Panc1 (cell line): ENCODE measurements at regions not wholly inside any gene's neighbourhood (a gene's known extent, or its start where the extent isn't known, plus 50 kb on each side); places are given as distances from the start of the nearest gene placed in this dataset.

Experiments
- ATAC-seq: fragments of 200-7000 bp; cut with Tn5 transposase; 2 replicates; pipeline ENCODE4 v1.9.1; 2020; ENCODE audit warnings: mild to moderate bottlenecking, moderate library complexity
- BruUV-seq: library from RNA; stranded (reverse); fragments of 400-500 nt; replicated peaks from 2 replicates; lab custom pipeline; 2021; lab: Mats Ljungman, UMichigan
- CTCF ChIA-PET: fragments of 300-600 bp; sonication (Branson Sonifier 250); formaldehyde crosslinking; loops from one replicate; lab custom pipeline; 2022; ENCODE audit warnings: antibody characterized with exemption; lab: Charles Lee
- POLR2A ChIA-PET: fragments of 300-600 bp; sonication (Branson Sonifier 250); formaldehyde crosslinking; loops from one replicate; lab custom pipeline; 2022; ENCODE audit warnings: antibody characterized with exemption; lab: Charles Lee
- DNase-seq: peaks from one replicate; pipeline ENCODE4 v3.0.0-alpha.2; 2010; ENCODE audit warnings: low read depth, low spot score
- H3K27ac ChIP-seq: 2 replicates; pipeline ENCODE4 v1.5.1; 2011; ENCODE audit warnings: mild to moderate bottlenecking, low read length, inconsistent platforms
- H3K27me3 ChIP-seq: fragments of 200-500 bp; sonication (Bioruptor generic); 2 replicates; pipeline ENCODE4 v1.6.0; 2014; ENCODE audit warnings: low read length, inconsistent platforms; ENCODE audit not compliant: control insufficient read depth, insufficient read depth
- H3K36me3 ChIP-seq: fragments of 200-500 bp; sonication (Bioruptor generic); 2 replicates; pipeline ENCODE4 v1.5.1; 2014; ENCODE audit warnings: inconsistent platforms, mild to moderate bottlenecking, low read length, moderate library complexity; ENCODE audit not compliant: control insufficient read depth, insufficient read depth
- H3K4me1 ChIP-seq: 2 replicates; pipeline ENCODE4 v1.5.1; 2011; ENCODE audit warnings: inconsistent platforms, mild to moderate bottlenecking, low read length, moderate library complexity; ENCODE audit not compliant: control insufficient read depth, insufficient read depth
- H3K4me3 ChIP-seq, 2 experiments: 2 replicates each; pipeline ENCODE4 v1.5.1; 2011 to 2012; ENCODE audit warnings: low read depth in 2 of 2, low read length in 2 of 2, mild to moderate bottlenecking in 2 of 2, inconsistent platforms in 1 of 2, moderate library complexity in 1 of 2
- H3K9me3 ChIP-seq: fragments of 200-500 bp; sonication (Bioruptor generic); 2 replicates; pipeline ENCODE4 v1.5.1; 2014; ENCODE audit warnings: low read depth, mild to moderate bottlenecking, inconsistent platforms, low read length, moderate library complexity; ENCODE audit not compliant: control insufficient read depth, insufficient read depth
- POLR2AphosphoS5 ChIP-seq: IDR thresholded peaks from 2 replicates; pipeline ENCODE4 v1.6.1; 2012; ENCODE audit warnings: mild to moderate bottlenecking, low read depth, low read length, moderate library complexity
- SIN3A ChIP-seq: IDR thresholded peaks from 2 replicates; pipeline ENCODE4 v1.6.1; 2012; ENCODE audit warnings: low read depth, mild to moderate bottlenecking, low read length, moderate library complexity, borderline replicate concordance; ENCODE audit not compliant: insufficient read depth
- TCF7L2 ChIP-seq: IDR thresholded peaks from 2 replicates; pipeline ENCODE4 v1.6.1; 2011; ENCODE audit warnings: mild to moderate bottlenecking, low read depth, low read length, inconsistent platforms
- in situ Hi-C: cut with HindIII; loops from 2 replicates; pipeline ENCODE4 v1.10.0; 2016; ENCODE audit warnings: low sequenced_read_pairs, low pct_unique_long_range_greater_than_20kb
- intact Hi-C: fragments of 100-400 bp; cut with micrococcal nuclease; formaldehyde crosslinking; loops from one replicate; pipeline ENCODE4 v1.10.0; 2022; ENCODE audit not compliant: unreplicated experiment
- TF ChIP-seq, protein P1 (sequence below): fragments of 450-650 bp; IDR thresholded peaks from 2 replicates; pipeline ENCODE4 v1.5.1; 2017; ENCODE audit warnings: mild to moderate bottlenecking
- TF ChIP-seq, protein P2 (sequence below), 2 experiments: IDR thresholded peaks; 2 replicates each; pipeline ENCODE4 v1.6.1; 2011 to 2012; ENCODE audit warnings: low read depth in 2 of 2, control low read depth in 1 of 2, low read length in 1 of 2, mild to moderate bottlenecking in 1 of 2, moderate library complexity in 1 of 2; ENCODE audit not compliant: insufficient read depth in 1 of 2

DNA sequence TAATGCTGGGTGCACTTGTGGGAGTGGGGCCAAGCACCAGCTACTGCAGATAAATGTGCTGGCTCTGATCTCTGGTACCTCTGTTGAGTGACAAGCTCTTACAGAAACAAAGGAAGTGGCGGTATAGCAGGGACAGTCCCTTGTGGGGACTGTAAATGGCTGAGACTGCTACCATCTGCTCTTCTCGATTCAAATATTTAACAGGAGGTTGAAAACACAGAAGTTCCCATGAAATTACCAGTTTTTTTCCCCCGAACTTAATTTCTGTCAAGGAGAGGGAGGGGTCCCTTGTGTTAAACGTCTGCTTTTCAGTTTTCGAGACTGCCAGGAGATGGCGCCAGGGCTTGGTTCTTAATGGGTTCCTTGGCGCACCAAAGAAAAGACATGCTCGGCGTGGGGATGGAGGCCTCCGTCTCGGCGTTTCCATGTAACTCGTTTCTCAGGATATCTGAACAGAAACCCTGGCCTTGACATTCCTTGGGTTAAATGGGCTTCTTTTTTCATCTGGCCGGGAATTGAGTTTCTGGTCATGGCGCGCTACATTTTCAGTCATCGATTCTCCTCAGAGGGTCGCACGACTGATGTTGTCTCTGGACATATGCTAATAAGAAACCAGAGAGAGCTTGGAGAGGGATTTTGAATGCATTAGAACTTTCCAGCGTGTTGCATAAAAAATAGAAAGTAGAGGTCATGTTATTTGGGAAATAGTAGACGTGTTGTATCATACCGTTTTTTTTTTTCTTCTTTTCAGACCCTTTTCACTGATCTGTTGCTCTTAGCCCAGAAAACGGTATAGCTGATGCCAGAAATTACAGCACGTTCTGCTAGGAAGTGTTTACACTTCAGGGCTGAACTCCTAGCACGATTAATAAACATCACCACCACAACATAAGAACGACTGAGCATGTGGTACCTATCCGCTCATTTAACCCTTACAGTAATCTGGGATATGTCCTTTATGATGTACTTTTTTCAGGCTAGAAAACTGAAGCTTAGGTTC, 64.0 kb downstream of the CARTPT start:
- in situ Hi-C loops = no loop called here
- BruUV-seq = no TSS peak
- ChIA-PET POLR2A (no interaction called here), CTCF (interaction anchor here (0.6 to 1.0 kb wide), 2 partner anchors 347 to 525 kb away, joined by 3 to 4 read pairs; no protein-coding TSS in a partner anchor)
- intact Hi-C loops = loop anchor here (2.0 to 10.0 kb wide), 4 partner anchors 122 to 526 kb away; partner anchors contain the start of gene MAP1B
- TF ChIP-seq SIN3A (no peak), POLR2AphosphoS5 (no peak)
- TF ChIP-seq, protein P1, sequence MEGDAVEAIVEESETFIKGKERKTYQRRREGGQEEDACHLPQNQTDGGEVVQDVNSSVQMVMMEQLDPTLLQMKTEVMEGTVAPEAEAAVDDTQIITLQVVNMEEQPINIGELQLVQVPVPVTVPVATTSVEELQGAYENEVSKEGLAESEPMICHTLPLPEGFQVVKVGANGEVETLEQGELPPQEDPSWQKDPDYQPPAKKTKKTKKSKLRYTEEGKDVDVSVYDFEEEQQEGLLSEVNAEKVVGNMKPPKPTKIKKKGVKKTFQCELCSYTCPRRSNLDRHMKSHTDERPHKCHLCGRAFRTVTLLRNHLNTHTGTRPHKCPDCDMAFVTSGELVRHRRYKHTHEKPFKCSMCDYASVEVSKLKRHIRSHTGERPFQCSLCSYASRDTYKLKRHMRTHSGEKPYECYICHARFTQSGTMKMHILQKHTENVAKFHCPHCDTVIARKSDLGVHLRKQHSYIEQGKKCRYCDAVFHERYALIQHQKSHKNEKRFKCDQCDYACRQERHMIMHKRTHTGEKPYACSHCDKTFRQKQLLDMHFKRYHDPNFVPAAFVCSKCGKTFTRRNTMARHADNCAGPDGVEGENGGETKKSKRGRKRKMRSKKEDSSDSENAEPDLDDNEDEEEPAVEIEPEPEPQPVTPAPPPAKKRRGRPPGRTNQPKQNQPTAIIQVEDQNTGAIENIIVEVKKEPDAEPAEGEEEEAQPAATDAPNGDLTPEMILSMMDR = peak; percentile 92
- H3K27me3 ChIP-seq = peaks cover 7% of the 10 kb centered on the region; the same call in 1 of the 2 replicates
- H3K4me3 ChIP-seq = peak overlapping the region in 1 of 2 experiments; percentile 26; a peak in 2 of 4 replicates
- ATAC-seq (peak; percentile 94), DNase-seq (peak; percentile 47)
- 0 out of 2 replicates have a peak, but pooled peaks cover 3% of the 10 kb centered on the region for H3K4me1 ChIP-seq
- no peak overlapping the region for H3K27ac ChIP-seq
- H3K36me3 ChIP-seq = no peaks in the 10 kb centered on the region
- H3K9me3 ChIP-seq = no peaks in the 10 kb centered on the region

DNA sequence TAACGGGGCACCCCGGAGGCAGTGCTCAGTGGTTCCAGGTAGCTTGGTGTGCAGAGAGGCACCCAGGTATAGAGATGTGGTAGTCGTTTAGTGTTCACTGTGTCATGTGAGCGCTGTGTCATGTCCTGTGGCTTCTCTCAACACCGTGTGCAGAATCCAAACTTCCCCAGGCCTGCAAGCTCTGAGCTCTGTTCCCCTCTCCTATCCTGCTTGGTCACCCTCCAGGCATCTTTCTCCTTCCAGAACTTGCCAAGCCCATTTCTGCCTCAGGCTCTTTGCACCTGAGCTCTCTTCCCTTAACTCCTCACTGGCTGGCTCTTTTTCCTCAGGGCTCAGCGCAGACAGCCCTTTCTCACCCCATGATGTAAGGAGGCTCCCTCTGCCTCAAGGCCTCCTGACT, 64.8 kb downstream of the CARTPT start:
- in situ Hi-C loops (no loop called here), intact Hi-C loops (loop anchor here (2.0 to 10.0 kb wide), 4 partner anchors 121 to 525 kb away; partner anchors contain the start of gene MAP1B)
- ATAC-seq = no peak
- H3K4me1 ChIP-seq = 0 out of 2 replicates have a peak, but pooled peaks cover 3% of the 10 kb centered on the region
- H3K27me3 ChIP-seq = peaks cover 9% of the 10 kb centered on the region
- H3K9me3 ChIP-seq = no peaks in the 10 kb centered on the region
- BruUV-seq = no TSS peak
- ChIA-PET CTCF (interaction anchor here (0.6 to 1.0 kb wide), 3 partner anchors 325 to 524 kb away, joined by 3 to 4 read pairs (median 4); no protein-coding TSS in a partner anchor), POLR2A (no interaction called here)
- TF ChIP-seq, protein P1 = no peak
- TF ChIP-seq POLR2AphosphoS5 = no peak
- no peak for TF ChIP-seq SIN3A
- H3K4me3 ChIP-seq = no peak overlapping the region
- no peak for DNase-seq
- H3K36me3 ChIP-seq = no peaks in the 10 kb centered on the region
- H3K27ac ChIP-seq = no peak overlapping the region

DNA sequence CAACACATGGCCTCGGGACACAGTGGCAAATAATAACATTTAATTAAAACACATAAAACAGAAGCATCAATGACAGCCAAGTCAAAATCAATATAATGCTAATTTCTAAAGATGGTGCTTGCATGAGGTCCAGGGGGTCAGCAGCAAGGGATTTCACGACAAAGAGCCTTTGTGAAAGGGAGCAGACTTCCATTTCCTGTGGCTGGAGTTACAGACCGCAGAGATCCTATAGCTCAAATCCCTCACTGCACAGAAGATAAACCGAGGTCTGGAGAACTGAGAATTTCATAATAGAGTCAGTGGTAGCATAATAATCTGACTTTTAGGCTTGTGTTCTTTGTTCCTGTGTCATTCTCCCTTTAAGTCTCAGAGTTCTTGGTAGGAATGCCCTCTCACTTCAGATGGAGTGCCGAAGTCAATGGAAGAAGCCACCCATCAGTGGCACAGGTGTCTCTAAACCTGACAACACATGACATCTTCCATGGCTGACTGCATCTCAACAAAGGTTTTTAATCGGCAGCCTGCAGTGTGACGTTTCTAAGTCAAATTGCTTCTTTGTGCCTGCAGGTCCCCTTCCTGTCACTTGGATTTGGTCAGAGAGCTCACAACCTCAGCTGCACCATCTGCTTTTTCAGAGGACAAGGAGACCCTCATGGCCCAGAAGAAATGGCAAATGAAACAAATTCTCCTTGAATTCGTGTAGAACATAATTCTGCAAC, 67.4 kb downstream of the CARTPT start:
- Histone ChIP-seq H3K36me3 (no peaks in the 10 kb centered on the region), H3K4me3 (no peak overlapping the region), H3K9me3 (no peaks in the 10 kb centered on the region), H3K27ac (no peak overlapping the region), H3K27me3 (peaks cover 11% of the 10 kb centered on the region), H3K4me1 (0 out of 2 replicates have a peak, but pooled peaks cover 3% of the 10 kb centered on the region)
- intact Hi-C loops = loop anchor here (10.0 kb wide), 2 partner anchors 118 to 318 kb away; partner anchors contain the start of gene MAP1B
- TF ChIP-seq, protein P1 = no peak
- no peak for TF ChIP-seq SIN3A
- TF ChIP-seq, protein P2, sequence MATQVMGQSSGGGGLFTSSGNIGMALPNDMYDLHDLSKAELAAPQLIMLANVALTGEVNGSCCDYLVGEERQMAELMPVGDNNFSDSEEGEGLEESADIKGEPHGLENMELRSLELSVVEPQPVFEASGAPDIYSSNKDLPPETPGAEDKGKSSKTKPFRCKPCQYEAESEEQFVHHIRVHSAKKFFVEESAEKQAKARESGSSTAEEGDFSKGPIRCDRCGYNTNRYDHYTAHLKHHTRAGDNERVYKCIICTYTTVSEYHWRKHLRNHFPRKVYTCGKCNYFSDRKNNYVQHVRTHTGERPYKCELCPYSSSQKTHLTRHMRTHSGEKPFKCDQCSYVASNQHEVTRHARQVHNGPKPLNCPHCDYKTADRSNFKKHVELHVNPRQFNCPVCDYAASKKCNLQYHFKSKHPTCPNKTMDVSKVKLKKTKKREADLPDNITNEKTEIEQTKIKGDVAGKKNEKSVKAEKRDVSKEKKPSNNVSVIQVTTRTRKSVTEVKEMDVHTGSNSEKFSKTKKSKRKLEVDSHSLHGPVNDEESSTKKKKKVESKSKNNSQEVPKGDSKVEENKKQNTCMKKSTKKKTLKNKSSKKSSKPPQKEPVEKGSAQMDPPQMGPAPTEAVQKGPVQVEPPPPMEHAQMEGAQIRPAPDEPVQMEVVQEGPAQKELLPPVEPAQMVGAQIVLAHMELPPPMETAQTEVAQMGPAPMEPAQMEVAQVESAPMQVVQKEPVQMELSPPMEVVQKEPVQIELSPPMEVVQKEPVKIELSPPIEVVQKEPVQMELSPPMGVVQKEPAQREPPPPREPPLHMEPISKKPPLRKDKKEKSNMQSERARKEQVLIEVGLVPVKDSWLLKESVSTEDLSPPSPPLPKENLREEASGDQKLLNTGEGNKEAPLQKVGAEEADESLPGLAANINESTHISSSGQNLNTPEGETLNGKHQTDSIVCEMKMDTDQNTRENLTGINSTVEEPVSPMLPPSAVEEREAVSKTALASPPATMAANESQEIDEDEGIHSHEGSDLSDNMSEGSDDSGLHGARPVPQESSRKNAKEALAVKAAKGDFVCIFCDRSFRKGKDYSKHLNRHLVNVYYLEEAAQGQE (IDR thresholded peaks at IDR 0.05; ENCODE audit: insufficient read depth in 1 of 2, low read depth in 2 of 2, low read length in 1 of 2) = no peak
- no peak for TF ChIP-seq POLR2AphosphoS5
- TF ChIP-seq TCF7L2 = no peak
- no peak for DNase-seq
- CTCF ChIA-PET = no interaction called here
- ATAC-seq = no peak
- POLR2A ChIA-PET = no interaction called here
- in situ Hi-C loops = no loop called here
- no TSS peak for BruUV-seq
